H1 (cell line): ENCODE measurements at regions not wholly inside any gene's neighbourhood (a gene's known extent, or its start where the extent isn't known, plus 50 kb on each side); places are given as distances from the start of the nearest gene placed in this dataset.

Source experiments
- RAD21 ChIP-seq, 2 experiments: IDR thresholded peaks in 1 of 2; conservative IDR thresholded peaks in 1 of 2; 2 replicates each; pipeline ENCODE4 v1.6.1; 2011; ENCODE audit warnings: low read depth in 2 of 2, low read length in 2 of 2, improper control_type of control experiment in 1 of 2, inconsistent platforms in 1 of 2, mild to moderate bottlenecking in 1 of 2, moderate library complexity in 1 of 2
- TAF1 ChIP-seq: IDR thresholded peaks from 2 replicates; pipeline ENCODE4 v1.6.1; 2011; ENCODE audit warnings: mild to moderate bottlenecking, low read depth, low read length
- TF ChIP-seq, protein P1 (sequence below): fragments of 300-600 bp; sonication (generic); IDR thresholded peaks from 2 replicates; pipeline ENCODE4 v1.7.1; 2012; ENCODE audit warnings: low read length, moderate library complexity, mild to moderate bottlenecking, inconsistent platforms; ENCODE audit not compliant: insufficient replicate concordance
- TF ChIP-seq, protein P2 (sequence below), 3 experiments: IDR thresholded peaks; 1 replicate in 2 of 3; 2 replicates in 1 of 3; pipeline versions ENCODE4 v1.5.1 to v1.6.1; 2011; ENCODE audit warnings: low read length in 3 of 3, mild to moderate bottlenecking in 3 of 3, inconsistent platforms in 2 of 3, low read depth in 1 of 3, moderate library complexity in 1 of 3; ENCODE audit not compliant: insufficient read depth in 1 of 3; ENCODE audit errors: control extremely low read depth in 1 of 3

DNA sequence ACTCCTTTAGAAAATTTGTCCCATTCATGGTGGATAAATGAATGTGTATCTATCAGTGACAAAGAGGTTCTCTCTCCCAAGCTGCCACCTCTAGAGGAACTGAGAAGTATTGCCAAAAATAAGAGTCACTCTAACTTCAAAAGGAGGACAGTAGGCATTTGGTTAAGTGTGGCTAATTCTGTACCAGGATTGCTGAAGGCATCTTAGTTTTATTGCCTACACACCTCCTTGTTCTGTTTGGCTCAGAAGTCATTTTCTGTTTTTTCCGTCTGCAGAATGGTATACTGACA lies 189.0 kb upstream of the MPPED2 start (continued):
- TF ChIP-seq, protein P1, sequence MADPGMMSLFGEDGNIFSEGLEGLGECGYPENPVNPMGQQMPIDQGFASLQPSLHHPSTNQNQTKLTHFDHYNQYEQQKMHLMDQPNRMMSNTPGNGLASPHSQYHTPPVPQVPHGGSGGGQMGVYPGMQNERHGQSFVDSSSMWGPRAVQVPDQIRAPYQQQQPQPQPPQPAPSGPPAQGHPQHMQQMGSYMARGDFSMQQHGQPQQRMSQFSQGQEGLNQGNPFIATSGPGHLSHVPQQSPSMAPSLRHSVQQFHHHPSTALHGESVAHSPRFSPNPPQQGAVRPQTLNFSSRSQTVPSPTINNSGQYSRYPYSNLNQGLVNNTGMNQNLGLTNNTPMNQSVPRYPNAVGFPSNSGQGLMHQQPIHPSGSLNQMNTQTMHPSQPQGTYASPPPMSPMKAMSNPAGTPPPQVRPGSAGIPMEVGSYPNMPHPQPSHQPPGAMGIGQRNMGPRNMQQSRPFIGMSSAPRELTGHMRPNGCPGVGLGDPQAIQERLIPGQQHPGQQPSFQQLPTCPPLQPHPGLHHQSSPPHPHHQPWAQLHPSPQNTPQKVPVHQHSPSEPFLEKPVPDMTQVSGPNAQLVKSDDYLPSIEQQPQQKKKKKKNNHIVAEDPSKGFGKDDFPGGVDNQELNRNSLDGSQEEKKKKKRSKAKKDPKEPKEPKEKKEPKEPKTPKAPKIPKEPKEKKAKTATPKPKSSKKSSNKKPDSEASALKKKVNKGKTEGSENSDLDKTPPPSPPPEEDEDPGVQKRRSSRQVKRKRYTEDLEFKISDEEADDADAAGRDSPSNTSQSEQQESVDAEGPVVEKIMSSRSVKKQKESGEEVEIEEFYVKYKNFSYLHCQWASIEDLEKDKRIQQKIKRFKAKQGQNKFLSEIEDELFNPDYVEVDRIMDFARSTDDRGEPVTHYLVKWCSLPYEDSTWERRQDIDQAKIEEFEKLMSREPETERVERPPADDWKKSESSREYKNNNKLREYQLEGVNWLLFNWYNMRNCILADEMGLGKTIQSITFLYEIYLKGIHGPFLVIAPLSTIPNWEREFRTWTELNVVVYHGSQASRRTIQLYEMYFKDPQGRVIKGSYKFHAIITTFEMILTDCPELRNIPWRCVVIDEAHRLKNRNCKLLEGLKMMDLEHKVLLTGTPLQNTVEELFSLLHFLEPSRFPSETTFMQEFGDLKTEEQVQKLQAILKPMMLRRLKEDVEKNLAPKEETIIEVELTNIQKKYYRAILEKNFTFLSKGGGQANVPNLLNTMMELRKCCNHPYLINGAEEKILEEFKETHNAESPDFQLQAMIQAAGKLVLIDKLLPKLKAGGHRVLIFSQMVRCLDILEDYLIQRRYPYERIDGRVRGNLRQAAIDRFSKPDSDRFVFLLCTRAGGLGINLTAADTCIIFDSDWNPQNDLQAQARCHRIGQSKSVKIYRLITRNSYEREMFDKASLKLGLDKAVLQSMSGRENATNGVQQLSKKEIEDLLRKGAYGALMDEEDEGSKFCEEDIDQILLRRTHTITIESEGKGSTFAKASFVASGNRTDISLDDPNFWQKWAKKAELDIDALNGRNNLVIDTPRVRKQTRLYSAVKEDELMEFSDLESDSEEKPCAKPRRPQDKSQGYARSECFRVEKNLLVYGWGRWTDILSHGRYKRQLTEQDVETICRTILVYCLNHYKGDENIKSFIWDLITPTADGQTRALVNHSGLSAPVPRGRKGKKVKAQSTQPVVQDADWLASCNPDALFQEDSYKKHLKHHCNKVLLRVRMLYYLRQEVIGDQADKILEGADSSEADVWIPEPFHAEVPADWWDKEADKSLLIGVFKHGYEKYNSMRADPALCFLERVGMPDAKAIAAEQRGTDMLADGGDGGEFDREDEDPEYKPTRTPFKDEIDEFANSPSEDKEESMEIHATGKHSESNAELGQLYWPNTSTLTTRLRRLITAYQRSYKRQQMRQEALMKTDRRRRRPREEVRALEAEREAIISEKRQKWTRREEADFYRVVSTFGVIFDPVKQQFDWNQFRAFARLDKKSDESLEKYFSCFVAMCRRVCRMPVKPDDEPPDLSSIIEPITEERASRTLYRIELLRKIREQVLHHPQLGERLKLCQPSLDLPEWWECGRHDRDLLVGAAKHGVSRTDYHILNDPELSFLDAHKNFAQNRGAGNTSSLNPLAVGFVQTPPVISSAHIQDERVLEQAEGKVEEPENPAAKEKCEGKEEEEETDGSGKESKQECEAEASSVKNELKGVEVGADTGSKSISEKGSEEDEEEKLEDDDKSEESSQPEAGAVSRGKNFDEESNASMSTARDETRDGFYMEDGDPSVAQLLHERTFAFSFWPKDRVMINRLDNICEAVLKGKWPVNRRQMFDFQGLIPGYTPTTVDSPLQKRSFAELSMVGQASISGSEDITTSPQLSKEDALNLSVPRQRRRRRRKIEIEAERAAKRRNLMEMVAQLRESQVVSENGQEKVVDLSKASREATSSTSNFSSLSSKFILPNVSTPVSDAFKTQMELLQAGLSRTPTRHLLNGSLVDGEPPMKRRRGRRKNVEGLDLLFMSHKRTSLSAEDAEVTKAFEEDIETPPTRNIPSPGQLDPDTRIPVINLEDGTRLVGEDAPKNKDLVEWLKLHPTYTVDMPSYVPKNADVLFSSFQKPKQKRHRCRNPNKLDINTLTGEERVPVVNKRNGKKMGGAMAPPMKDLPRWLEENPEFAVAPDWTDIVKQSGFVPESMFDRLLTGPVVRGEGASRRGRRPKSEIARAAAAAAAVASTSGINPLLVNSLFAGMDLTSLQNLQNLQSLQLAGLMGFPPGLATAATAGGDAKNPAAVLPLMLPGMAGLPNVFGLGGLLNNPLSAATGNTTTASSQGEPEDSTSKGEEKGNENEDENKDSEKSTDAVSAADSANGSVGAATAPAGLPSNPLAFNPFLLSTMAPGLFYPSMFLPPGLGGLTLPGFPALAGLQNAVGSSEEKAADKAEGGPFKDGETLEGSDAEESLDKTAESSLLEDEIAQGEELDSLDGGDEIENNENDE, result no peak
- no peak for TF ChIP-seq TAF1
- peak in 1 of 2 experiments; percentile 10; a peak in 1 of 4 replicates for TF ChIP-seq RAD21 (IDR thresholded peaks at IDR 0.05 in 1 of 2, conservative IDR thresholded peaks at IDR 0.05 in 1 of 2; ENCODE audit: low read depth in 2 of 2, low read length in 2 of 2)
- TF ChIP-seq, protein P2, sequence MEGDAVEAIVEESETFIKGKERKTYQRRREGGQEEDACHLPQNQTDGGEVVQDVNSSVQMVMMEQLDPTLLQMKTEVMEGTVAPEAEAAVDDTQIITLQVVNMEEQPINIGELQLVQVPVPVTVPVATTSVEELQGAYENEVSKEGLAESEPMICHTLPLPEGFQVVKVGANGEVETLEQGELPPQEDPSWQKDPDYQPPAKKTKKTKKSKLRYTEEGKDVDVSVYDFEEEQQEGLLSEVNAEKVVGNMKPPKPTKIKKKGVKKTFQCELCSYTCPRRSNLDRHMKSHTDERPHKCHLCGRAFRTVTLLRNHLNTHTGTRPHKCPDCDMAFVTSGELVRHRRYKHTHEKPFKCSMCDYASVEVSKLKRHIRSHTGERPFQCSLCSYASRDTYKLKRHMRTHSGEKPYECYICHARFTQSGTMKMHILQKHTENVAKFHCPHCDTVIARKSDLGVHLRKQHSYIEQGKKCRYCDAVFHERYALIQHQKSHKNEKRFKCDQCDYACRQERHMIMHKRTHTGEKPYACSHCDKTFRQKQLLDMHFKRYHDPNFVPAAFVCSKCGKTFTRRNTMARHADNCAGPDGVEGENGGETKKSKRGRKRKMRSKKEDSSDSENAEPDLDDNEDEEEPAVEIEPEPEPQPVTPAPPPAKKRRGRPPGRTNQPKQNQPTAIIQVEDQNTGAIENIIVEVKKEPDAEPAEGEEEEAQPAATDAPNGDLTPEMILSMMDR (IDR thresholded peaks at IDR 0.05; ENCODE audit: control extremely low read depth in 1 of 3, insufficient read depth in 1 of 3, low read depth in 1 of 3, low read length in 3 of 3), result peak in 1 of 3 experiments; percentile 22; a peak in 1 of 4 replicates
